ENCODE measurements at regions not wholly inside any gene's neighbourhood (a gene's known extent, or its start where the extent isn't known, plus 50 kb on each side); places are given as distances from the start of the nearest gene placed in this dataset.
"Not testable (repeated sequence)": the region's sequence is repeated elsewhere in the genome, so short reads cannot be mapped to it uniquely, and the experiment has no call there.

- Histone ChIP-seq H3K9ac (ENCODE audit: low read depth, low read length, poor library complexity, severe bottlenecking) (no peak overlapping the region), H4K20me1 (ENCODE audit: insufficient read depth, low read length, poor library complexity, severe bottlenecking) (no peaks in the 10 kb centered on the region), H3K4me1 (ENCODE audit: insufficient read depth, low read length, poor library complexity, severe bottlenecking) (peaks cover 24% of the 10 kb centered on the region), H3K4me2 (ENCODE audit: low read depth, low read length, poor library complexity, severe bottlenecking) (no peak overlapping the region), H3K4me3 (ENCODE audit: low read length, poor library complexity, severe bottlenecking) (no peak overlapping the region), H3F3A (ENCODE audit: low read depth) (no peaks in the 10 kb centered on the region), H3K27me3 (ENCODE audit: insufficient read depth, low read length, poor library complexity, severe bottlenecking) (no peaks in the 10 kb centered on the region), H3K79me2 (ENCODE audit: insufficient read depth, low read length) (no peaks in the 10 kb centered on the region), H3K9me3 (ENCODE audit: insufficient read depth, low read depth, low read length) (no peaks in the 10 kb centered on the region), H2AFZ (ENCODE audit: low read length) (no peak overlapping the region), H3K36me3 (ENCODE audit: insufficient read depth, low read length) (no peaks in the 10 kb centered on the region), H3K9me2 (replicated peaks; ENCODE audit: low read depth, low read length) (no peaks in the 10 kb centered on the region)
- no peak for TF ChIP-seq CTCF (conservative IDR thresholded peaks at IDR 0.05; ENCODE audit: low read length)
- no peak for TF ChIP-seq EZH2phosphoT487 (IDR thresholded peaks at IDR 0.05; ENCODE audit: borderline replicate concordance)
Measured at GRCh38 chr3:196138482-196139254, 56.8 kb upstream of the TFRC start.

GRCh38 chr3:196136640-196136989 lies 54.7 kb upstream of the TFRC start:
- Histone ChIP-seq H3K4me1 (ENCODE audit: insufficient read depth, low read length, poor library complexity, severe bottlenecking) (peaks cover 14% of the 10 kb centered on the region), H2AFZ (ENCODE audit: low read length) (peak overlapping the region; percentile 83; the same call in 1 of the 2 replicates), H3K9ac (ENCODE audit: low read depth, low read length, poor library complexity, severe bottlenecking) (peak overlapping the region; percentile 61)
- H3K4me3 ChIP-seq (ENCODE audit: low read length, poor library complexity, severe bottlenecking); H3F3A ChIP-seq (ENCODE audit: low read depth); H3K9me3 ChIP-seq (ENCODE audit: insufficient read depth, low read depth, low read length); H4K20me1 ChIP-seq (ENCODE audit: insufficient read depth, low read length, poor library complexity, severe bottlenecking); H3K27me3 ChIP-seq (ENCODE audit: insufficient read depth, low read length, poor library complexity, severe bottlenecking); H3K4me2 ChIP-seq (ENCODE audit: low read depth, low read length, poor library complexity, severe bottlenecking); H3K36me3 ChIP-seq (ENCODE audit: insufficient read depth, low read length); H3K9me2 ChIP-seq (replicated peaks; ENCODE audit: low read depth, low read length); H3K79me2 ChIP-seq (ENCODE audit: insufficient read depth, low read length): not testable (repeated sequence)

GRCh38 chr3:196135693-196136639 lies 54.1 kb upstream of the TFRC start:
- no peak for TF ChIP-seq EZH2phosphoT487 (IDR thresholded peaks at IDR 0.05; ENCODE audit: borderline replicate concordance)
- TF ChIP-seq CTCF (conservative IDR thresholded peaks at IDR 0.05; ENCODE audit: low read length), result no peak

More at GRCh38 chr3:196135693-196136639, 54.1 kb upstream of the TFRC start:
- Histone ChIP-seq H3K4me2 (ENCODE audit: low read depth, low read length, poor library complexity, severe bottlenecking) (no peak overlapping the region), H2AFZ (ENCODE audit: low read length) (peak overlapping the region; percentile 83), H3K4me1 (ENCODE audit: insufficient read depth, low read length, poor library complexity, severe bottlenecking) (peaks cover 14% of the 10 kb centered on the region), H3K27me3 (ENCODE audit: insufficient read depth, low read length, poor library complexity, severe bottlenecking) (no peaks in the 10 kb centered on the region), H3K79me2 (ENCODE audit: insufficient read depth, low read length) (no peaks in the 10 kb centered on the region), H3K9ac (ENCODE audit: low read depth, low read length, poor library complexity, severe bottlenecking) (peak overlapping the region; percentile 61), H3K9me3 (ENCODE audit: insufficient read depth, low read depth, low read length) (no peaks in the 10 kb centered on the region), H3K36me3 (ENCODE audit: insufficient read depth, low read length) (no peaks in the 10 kb centered on the region), H3F3A (ENCODE audit: low read depth) (no peaks in the 10 kb centered on the region), H3K9me2 (replicated peaks; ENCODE audit: low read depth, low read length) (no peaks in the 10 kb centered on the region), H3K4me3 (ENCODE audit: low read length, poor library complexity, severe bottlenecking) (no peak overlapping the region), H4K20me1 (ENCODE audit: insufficient read depth, low read length, poor library complexity, severe bottlenecking) (no peaks in the 10 kb centered on the region)
